ENCODE measurements at regions not wholly inside any gene's neighbourhood (a gene's known extent, or its start where the extent isn't known, plus 50 kb on each side); places are given as distances from the start of the nearest gene placed in this dataset.

DNA sequence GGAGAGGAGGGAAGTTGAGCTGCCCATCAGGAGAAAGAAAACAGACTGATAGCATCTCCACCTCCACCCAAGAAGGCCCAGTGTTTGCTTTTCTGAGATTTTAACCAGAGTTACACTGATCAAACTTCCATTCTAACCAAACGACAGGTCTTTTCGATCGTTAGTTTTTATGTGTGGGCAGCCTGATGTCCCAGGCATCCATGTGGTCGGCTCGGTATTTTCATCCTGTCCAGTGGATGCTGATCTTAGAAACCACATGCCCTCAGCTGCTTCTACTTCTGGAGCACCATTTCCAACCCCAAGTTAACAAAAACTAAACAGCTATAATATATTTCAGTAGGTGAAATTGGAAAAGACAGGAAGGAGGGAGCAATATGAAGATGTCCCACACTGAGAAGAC lies 536.8 kb upstream of the JAG1 start:
- H3K27ac ChIP-seq (ENCODE audit: low read depth, low read length): no peak overlapping the region
- no peaks in the 10 kb centered on the region for H3K27me3 ChIP-seq (ENCODE audit: insufficient read depth, low read length)
- H3K4me3 ChIP-seq (replicated peaks in 1 of 2; ENCODE audit: low read depth in 1 of 2, low read length in 2 of 2): no peak overlapping the region
- H2AFZ ChIP-seq (ENCODE audit: low read depth, low read length, poor library complexity, severe bottlenecking): no peak overlapping the region
- RAD21 ChIA-PET (ENCODE audit: low non-redundant PET in 1 of 2, low total read pairs in 2 of 2, uncharacterized antibody in 2 of 2, unreplicated experiment in 2 of 2): no interaction called here
- no peak overlapping the region for H3K9ac ChIP-seq (ENCODE audit: low read length)
- CTCF ChIA-PET: no interaction called here
- no peaks in the 10 kb centered on the region for H3K9me3 ChIP-seq (ENCODE audit: control insufficient read depth in 1 of 2, insufficient read depth in 1 of 2, low read depth in 1 of 2, low read length in 2 of 2)
- no peaks in the 10 kb centered on the region for H3K36me3 ChIP-seq (ENCODE audit: control insufficient read depth in 1 of 2, insufficient read depth in 2 of 2, low read length in 2 of 2)
- H3K4me1 ChIP-seq (ENCODE audit: control insufficient read depth in 1 of 2, insufficient read depth in 2 of 2, low read length in 2 of 2): peaks cover 21 to 22% of the 10 kb centered on the region in 2 experiments
- intact Hi-C loops (cut with micrococcal nuclease): no loop called here
- DNase-seq (ENCODE audit: low read depth, low spot score): no peak
- ATAC-seq: no peak
- no peaks in the 10 kb centered on the region for H3K9me2 ChIP-seq (ENCODE audit: insufficient read depth)
- TF ChIP-seq SP1 (IDR thresholded peaks at IDR 0.05; ENCODE audit: low read depth): no peak
- no peak for TF ChIP-seq EGR1 (IDR thresholded peaks at IDR 0.05; ENCODE audit: low read depth)
- TF ChIP-seq, protein P1, sequence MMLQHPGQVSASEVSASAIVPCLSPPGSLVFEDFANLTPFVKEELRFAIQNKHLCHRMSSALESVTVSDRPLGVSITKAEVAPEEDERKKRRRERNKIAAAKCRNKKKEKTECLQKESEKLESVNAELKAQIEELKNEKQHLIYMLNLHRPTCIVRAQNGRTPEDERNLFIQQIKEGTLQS (IDR thresholded peaks at IDR 0.05): no peak
- TF ChIP-seq EZH2phosphoT487 (IDR thresholded peaks at IDR 0.05; ENCODE audit: borderline replicate concordance): no peak
- TF ChIP-seq, protein P2, sequence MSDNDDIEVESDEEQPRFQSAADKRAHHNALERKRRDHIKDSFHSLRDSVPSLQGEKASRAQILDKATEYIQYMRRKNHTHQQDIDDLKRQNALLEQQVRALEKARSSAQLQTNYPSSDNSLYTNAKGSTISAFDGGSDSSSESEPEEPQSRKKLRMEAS (IDR thresholded peaks at IDR 0.05): no peak
- TF ChIP-seq CEBPB (IDR thresholded peaks at IDR 0.05; ENCODE audit: low read depth): no peak
- TF ChIP-seq ZFX (IDR thresholded peaks at IDR 0.05): no peak
- no peak for TF ChIP-seq POLR2AphosphoS5 (IDR thresholded peaks at IDR 0.05; ENCODE audit: low read depth, low read length)
- no peak for TF ChIP-seq CBX3 (IDR thresholded peaks at IDR 0.05; ENCODE audit: low read depth)
- TF ChIP-seq JUND (IDR thresholded peaks at IDR 0.05): no peak
- TF ChIP-seq EZH2 (IDR thresholded peaks at IDR 0.05): no peak
- no peak for TF ChIP-seq RAD21 (IDR thresholded peaks at IDR 0.05; ENCODE audit: low read depth)
- TF ChIP-seq, protein P3, sequence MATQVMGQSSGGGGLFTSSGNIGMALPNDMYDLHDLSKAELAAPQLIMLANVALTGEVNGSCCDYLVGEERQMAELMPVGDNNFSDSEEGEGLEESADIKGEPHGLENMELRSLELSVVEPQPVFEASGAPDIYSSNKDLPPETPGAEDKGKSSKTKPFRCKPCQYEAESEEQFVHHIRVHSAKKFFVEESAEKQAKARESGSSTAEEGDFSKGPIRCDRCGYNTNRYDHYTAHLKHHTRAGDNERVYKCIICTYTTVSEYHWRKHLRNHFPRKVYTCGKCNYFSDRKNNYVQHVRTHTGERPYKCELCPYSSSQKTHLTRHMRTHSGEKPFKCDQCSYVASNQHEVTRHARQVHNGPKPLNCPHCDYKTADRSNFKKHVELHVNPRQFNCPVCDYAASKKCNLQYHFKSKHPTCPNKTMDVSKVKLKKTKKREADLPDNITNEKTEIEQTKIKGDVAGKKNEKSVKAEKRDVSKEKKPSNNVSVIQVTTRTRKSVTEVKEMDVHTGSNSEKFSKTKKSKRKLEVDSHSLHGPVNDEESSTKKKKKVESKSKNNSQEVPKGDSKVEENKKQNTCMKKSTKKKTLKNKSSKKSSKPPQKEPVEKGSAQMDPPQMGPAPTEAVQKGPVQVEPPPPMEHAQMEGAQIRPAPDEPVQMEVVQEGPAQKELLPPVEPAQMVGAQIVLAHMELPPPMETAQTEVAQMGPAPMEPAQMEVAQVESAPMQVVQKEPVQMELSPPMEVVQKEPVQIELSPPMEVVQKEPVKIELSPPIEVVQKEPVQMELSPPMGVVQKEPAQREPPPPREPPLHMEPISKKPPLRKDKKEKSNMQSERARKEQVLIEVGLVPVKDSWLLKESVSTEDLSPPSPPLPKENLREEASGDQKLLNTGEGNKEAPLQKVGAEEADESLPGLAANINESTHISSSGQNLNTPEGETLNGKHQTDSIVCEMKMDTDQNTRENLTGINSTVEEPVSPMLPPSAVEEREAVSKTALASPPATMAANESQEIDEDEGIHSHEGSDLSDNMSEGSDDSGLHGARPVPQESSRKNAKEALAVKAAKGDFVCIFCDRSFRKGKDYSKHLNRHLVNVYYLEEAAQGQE (IDR thresholded peaks at IDR 0.05; ENCODE audit: low read depth): no peak
- no peaks in the 10 kb centered on the region for H3K79me2 ChIP-seq (ENCODE audit: insufficient read depth, low read length)
- no peak overlapping the region for H3K4me2 ChIP-seq (ENCODE audit: low read length)
- POLR2A ChIA-PET: no interaction called here
- H4K20me1 ChIP-seq (ENCODE audit: insufficient read depth): no peaks in the 10 kb centered on the region
- BruUV-seq (replicated peaks): no TSS peak
